NCI-H1417 treated with DMSO at 0.1 percent for 48 hours (cell line): ENCODE measurements at regions not wholly inside any gene's neighbourhood (a gene's known extent, or its start where the extent isn't known, plus 50 kb on each side); places are given as distances from the start of the nearest gene placed in this dataset.
"Not testable (repeated sequence)": the region's sequence is repeated elsewhere in the genome, so short reads cannot be mapped to it uniquely, and the experiment has no call there.

ENCODE experiments used
- DNase-seq: peaks from one replicate; lab custom pipeline; 2025; lab: John Stamatoyannopoulos, UW

- no peak for DNase-seq
Measured at GRCh38 chr1:190835658-190836057, 358.0 kb upstream of the BRINP3 start.

- DNase-seq = not testable (repeated sequence)
Measured at GRCh38 chr1:190837200-190837599, 359.5 kb upstream of the BRINP3 start.

- DNase-seq = no peak
Measured at GRCh38 chr1:190837888-190838287, 360.2 kb upstream of the BRINP3 start.

- DNase-seq = no peak
Measured at GRCh38 chr1:190847166-190847565, 369.5 kb upstream of the BRINP3 start.

- DNase-seq = no peak
Measured at GRCh38 chr1:190849346-190849745, 371.7 kb upstream of the BRINP3 start.

- DNase-seq = no peak
Measured at GRCh38 chr1:190852611-190853010, 374.9 kb upstream of the BRINP3 start.

GRCh38 chr1:190858140-190858539 lies 380.5 kb upstream of the BRINP3 start:
- no peak for DNase-seq

GRCh38 chr1:190864013-190864641 lies 386.5 kb upstream of the BRINP3 start:
- DNase-seq = no peak

- no peak for DNase-seq
Measured at GRCh38 chr1:190880352-190880751, 402.7 kb upstream of the BRINP3 start.

- no peak for DNase-seq
Measured at GRCh38 chr1:190881064-190881463, 403.4 kb upstream of the BRINP3 start.

GRCh38 chr1:190897233-190897632 lies 419.6 kb upstream of the BRINP3 start:
- DNase-seq = no peak

- no peak for DNase-seq
Measured at GRCh38 chr1:190904091-190904695, 426.5 kb upstream of the BRINP3 start.

GRCh38 chr1:190906206-190906725 lies 428.6 kb upstream of the BRINP3 start:
- DNase-seq = no peak

- no peak for DNase-seq
Measured at GRCh38 chr1:190908246-190908645, 430.6 kb upstream of the BRINP3 start.

- DNase-seq = no peak
Measured at GRCh38 chr1:190908691-190909090, 431.0 kb upstream of the BRINP3 start.

GRCh38 chr1:190935925-190936324 lies 458.3 kb upstream of the BRINP3 start:
- no peak for DNase-seq

GRCh38 chr1:190936337-190936736 lies 458.7 kb upstream of the BRINP3 start:
- DNase-seq = no peak

GRCh38 chr1:190940951-190941350 lies 463.3 kb upstream of the BRINP3 start:
- no peak for DNase-seq

- DNase-seq = no peak
Measured at GRCh38 chr1:190942475-190942874, 464.8 kb upstream of the BRINP3 start.

GRCh38 chr1:190943722-190944121 lies 466.1 kb upstream of the BRINP3 start:
- not testable (repeated sequence) for DNase-seq

- DNase-seq = peak; percentile 43
Measured at GRCh38 chr1:190949939-190950338, 472.3 kb upstream of the BRINP3 start.

- DNase-seq = no peak
Measured at GRCh38 chr1:190957565-190957964, 479.9 kb upstream of the BRINP3 start.

- no peak for DNase-seq
Measured at GRCh38 chr1:190963321-190963720, 485.7 kb upstream of the BRINP3 start.

GRCh38 chr1:190975827-190976226 lies 498.2 kb upstream of the BRINP3 start:
- DNase-seq = no peak
